ENCODE measurements at regions not wholly inside any gene's neighbourhood (a gene's known extent, or its start where the extent isn't known, plus 50 kb on each side); places are given as distances from the start of the nearest gene placed in this dataset.

DNA sequence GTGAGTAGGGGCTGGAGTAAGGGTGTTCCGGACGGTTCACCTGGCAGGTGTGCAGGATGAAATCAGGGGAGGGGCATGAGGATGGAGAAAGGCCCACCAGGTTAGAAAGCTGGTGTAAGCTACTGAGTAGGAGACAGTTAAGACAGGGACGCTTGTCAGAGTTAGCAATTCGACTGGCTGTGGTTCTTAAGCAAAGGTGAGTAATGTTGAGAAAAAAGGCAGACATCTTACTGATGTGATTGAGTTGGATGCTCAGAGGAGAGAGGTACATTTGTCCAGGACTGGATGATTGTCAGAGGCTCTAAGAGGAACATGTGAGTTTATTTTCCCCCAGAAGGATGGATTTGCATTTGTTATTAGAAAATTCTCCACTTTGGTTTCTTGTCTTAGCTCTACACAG, 90.5 kb upstream of the MGAT5 start:
- TF ChIP-seq CTCF (IDR thresholded peaks at IDR 0.05) = no peak
- no peak for TF ChIP-seq POLR2AphosphoS5 (IDR thresholded peaks at IDR 0.05)

Measured in gastroesophageal sphincter (tissue), 3 donors.